ENCODE measurements at regions not wholly inside any gene's neighbourhood (a gene's known extent, or its start where the extent isn't known, plus 50 kb on each side); places are given as distances from the start of the nearest gene placed in this dataset.

DNA sequence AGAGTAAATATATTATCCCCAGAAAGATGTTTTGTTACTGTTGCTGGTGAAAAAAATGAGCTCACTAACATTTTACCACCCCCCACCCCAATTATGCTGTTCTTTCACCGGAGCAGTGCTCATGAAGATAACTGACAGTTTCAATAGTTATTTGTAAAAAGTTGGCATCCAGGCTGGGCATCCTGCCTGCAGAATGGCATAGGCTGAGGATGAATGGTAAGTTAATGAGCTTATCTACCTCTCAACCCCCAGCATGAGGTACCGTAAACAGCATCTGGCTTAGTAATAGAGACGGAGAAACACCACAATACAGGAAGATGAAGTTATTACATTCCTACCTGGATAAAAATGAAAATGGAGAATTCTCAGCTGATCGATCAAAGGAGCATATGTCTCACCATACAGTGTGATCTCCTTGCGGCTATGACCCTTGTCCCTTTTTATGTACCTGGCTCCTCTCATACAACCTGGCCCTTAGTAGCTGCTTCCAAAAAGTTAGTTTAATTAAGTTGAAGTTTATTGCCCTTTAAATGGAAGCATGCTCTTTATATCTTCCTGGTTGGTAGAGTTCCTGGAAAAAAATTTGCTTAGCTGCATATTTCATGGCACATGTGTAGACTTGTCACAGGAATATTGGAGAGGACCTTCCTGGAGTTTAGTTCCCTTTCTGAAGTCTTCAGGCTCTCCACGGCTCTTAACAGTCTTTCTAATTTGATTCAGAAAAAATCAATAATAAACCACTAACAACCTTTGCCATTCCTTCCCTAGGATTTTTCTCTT lies 61.2 kb upstream of the MPHOSPH6 start:
- TF ChIP-seq, protein P1, sequence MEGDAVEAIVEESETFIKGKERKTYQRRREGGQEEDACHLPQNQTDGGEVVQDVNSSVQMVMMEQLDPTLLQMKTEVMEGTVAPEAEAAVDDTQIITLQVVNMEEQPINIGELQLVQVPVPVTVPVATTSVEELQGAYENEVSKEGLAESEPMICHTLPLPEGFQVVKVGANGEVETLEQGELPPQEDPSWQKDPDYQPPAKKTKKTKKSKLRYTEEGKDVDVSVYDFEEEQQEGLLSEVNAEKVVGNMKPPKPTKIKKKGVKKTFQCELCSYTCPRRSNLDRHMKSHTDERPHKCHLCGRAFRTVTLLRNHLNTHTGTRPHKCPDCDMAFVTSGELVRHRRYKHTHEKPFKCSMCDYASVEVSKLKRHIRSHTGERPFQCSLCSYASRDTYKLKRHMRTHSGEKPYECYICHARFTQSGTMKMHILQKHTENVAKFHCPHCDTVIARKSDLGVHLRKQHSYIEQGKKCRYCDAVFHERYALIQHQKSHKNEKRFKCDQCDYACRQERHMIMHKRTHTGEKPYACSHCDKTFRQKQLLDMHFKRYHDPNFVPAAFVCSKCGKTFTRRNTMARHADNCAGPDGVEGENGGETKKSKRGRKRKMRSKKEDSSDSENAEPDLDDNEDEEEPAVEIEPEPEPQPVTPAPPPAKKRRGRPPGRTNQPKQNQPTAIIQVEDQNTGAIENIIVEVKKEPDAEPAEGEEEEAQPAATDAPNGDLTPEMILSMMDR (IDR thresholded peaks at IDR 0.05 in 4 of 5, conservative IDR thresholded peaks at IDR 0.05 in 1 of 5): no peak
- no peak for TF ChIP-seq POLR2A (IDR thresholded peaks at IDR 0.05)
